ENCODE measurements at regions not wholly inside any gene's neighbourhood (a gene's known extent, or its start where the extent isn't known, plus 50 kb on each side); places are given as distances from the start of the nearest gene placed in this dataset.

- H3K36me3 ChIP-seq = no peaks in the 10 kb centered on the region
- WGBS = 91% methylated on average over 3 of the region's 3 CpGs
Observed at GRCh38 chr13:111847964-111848363, 219.0 kb upstream of the SOX1 start.

GRCh38 chr13:111850458-111850857, 216.5 kb upstream of the SOX1 start:
- 60% methylated on average over 7 of the region's 7 CpGs for WGBS

More at GRCh38 chr13:111847964-111848363, 219.0 kb upstream of the SOX1 start:
- Histone ChIP-seq H3K27me3 (replicated peaks; ENCODE audit: insufficient read depth) (peaks cover 4% of the 10 kb centered on the region), H3K4me3 (no peak overlapping the region), H3K4me1 (replicated peaks) (no peaks in the 10 kb centered on the region), H3K9me3 (no peaks in the 10 kb centered on the region), H3K27ac (no peak overlapping the region)
- no peak for TF ChIP-seq POLR2A (IDR thresholded peaks at IDR 0.05)
- no peak for TF ChIP-seq POLR2AphosphoS5 (IDR thresholded peaks at IDR 0.05)
- no peak for TF ChIP-seq CTCF (IDR thresholded peaks at IDR 0.05)
- intact Hi-C loops (cut with DNase I) = no loop called here
- no peak for DNase-seq (ENCODE audit: low spot score)

GRCh38 chr13:111850976-111851375, 216.0 kb upstream of the SOX1 start:
- peaks cover 2% of the 10 kb centered on the region for H3K27me3 ChIP-seq (replicated peaks; ENCODE audit: insufficient read depth)
- DNase-seq (ENCODE audit: low spot score) = no peak
- intact Hi-C loops (cut with DNase I) = no loop called here
- H3K27ac ChIP-seq = no peak overlapping the region
- H3K36me3 ChIP-seq = no peaks in the 10 kb centered on the region
- H3K9me3 ChIP-seq = no peaks in the 10 kb centered on the region
- no peaks in the 10 kb centered on the region for H3K4me1 ChIP-seq (replicated peaks)
- WGBS = 81% methylated on average over 5 of the region's 5 CpGs
- TF ChIP-seq POLR2A (IDR thresholded peaks at IDR 0.05) = no peak
- TF ChIP-seq POLR2AphosphoS5 (IDR thresholded peaks at IDR 0.05) = no peak
- no peak for TF ChIP-seq CTCF (IDR thresholded peaks at IDR 0.05)
- no peak overlapping the region for H3K4me3 ChIP-seq

More at GRCh38 chr13:111850458-111850857, 216.5 kb upstream of the SOX1 start:
- DNase-seq (ENCODE audit: low spot score) = no peak
- Histone ChIP-seq H3K4me3 (no peak overlapping the region), H3K27ac (no peak overlapping the region), H3K36me3 (no peaks in the 10 kb centered on the region), H3K27me3 (replicated peaks; ENCODE audit: insufficient read depth) (peaks cover 4% of the 10 kb centered on the region), H3K4me1 (replicated peaks) (no peaks in the 10 kb centered on the region), H3K9me3 (no peaks in the 10 kb centered on the region)
- intact Hi-C loops (cut with DNase I) = no loop called here
- no peak for TF ChIP-seq POLR2AphosphoS5 (IDR thresholded peaks at IDR 0.05)
- no peak for TF ChIP-seq POLR2A (IDR thresholded peaks at IDR 0.05)

- no peak overlapping the region for H3K4me3 ChIP-seq
- no peaks in the 10 kb centered on the region for H3K9me3 ChIP-seq
- no peak for DNase-seq (ENCODE audit: low spot score)
- H3K36me3 ChIP-seq = no peaks in the 10 kb centered on the region
- TF ChIP-seq POLR2AphosphoS5 (IDR thresholded peaks at IDR 0.05) (no peak), POLR2A (IDR thresholded peaks at IDR 0.05) (no peak), CTCF (IDR thresholded peaks at IDR 0.05) (no peak)
- intact Hi-C loops (cut with DNase I) = no loop called here
- H3K4me1 ChIP-seq (replicated peaks) = no peaks in the 10 kb centered on the region
- 41% methylated on average over 22 of the region's 23 CpGs for WGBS
- H3K27me3 ChIP-seq (replicated peaks; ENCODE audit: insufficient read depth) = no peaks in the 10 kb centered on the region
- H3K27ac ChIP-seq = no peak overlapping the region
Observed at GRCh38 chr13:111852725-111853518, 214.0 kb upstream of the SOX1 start.

- intact Hi-C loops (cut with DNase I) = no loop called here
- Histone ChIP-seq H3K9me3 (no peaks in the 10 kb centered on the region), H3K4me1 (replicated peaks) (no peaks in the 10 kb centered on the region), H3K27ac (no peak overlapping the region), H3K36me3 (no peaks in the 10 kb centered on the region), H3K27me3 (replicated peaks; ENCODE audit: insufficient read depth) (no peaks in the 10 kb centered on the region), H3K4me3 (no peak overlapping the region)
- 19% methylated on average over 12 of the region's 12 CpGs for WGBS
- no peak for DNase-seq (ENCODE audit: low spot score)
- TF ChIP-seq POLR2AphosphoS5 (IDR thresholded peaks at IDR 0.05) (no peak), POLR2A (IDR thresholded peaks at IDR 0.05) (no peak), CTCF (IDR thresholded peaks at IDR 0.05) (no peak)
Observed at GRCh38 chr13:111853721-111854120, 213.2 kb upstream of the SOX1 start.
